Smooth muscle cell (in vitro differentiated cells): ENCODE measurements at regions not wholly inside any gene's neighbourhood (a gene's known extent, or its start where the extent isn't known, plus 50 kb on each side); places are given as distances from the start of the nearest gene placed in this dataset.

Source experiments
- DNase-seq: peaks from one replicate; lab custom pipeline; 2025; ENCODE audit not compliant: unreplicated experiment; lab: John Stamatoyannopoulos, UW
- H2AFZ ChIP-seq: fragments of 200-600 bp; sonication (generic); 2 replicates; pipeline ENCODE4 v1.6.0; 2016; ENCODE audit warnings: antibody characterized with exemption, low read depth, mild to moderate bottlenecking
- H3F3A ChIP-seq: fragments of 200-600 bp; sonication (generic); 2 replicates; pipeline ENCODE4 v1.6.0; 2017; ENCODE audit warnings: antibody characterized with exemption, low read depth
- H3K27ac ChIP-seq: fragments of 200-600 bp; sonication (generic); 2 replicates; pipeline ENCODE4 v1.5.1; 2016; ENCODE audit warnings: low read depth, mild to moderate bottlenecking
- H3K27me3 ChIP-seq: fragments of 200-600 bp; sonication (generic); 2 replicates; pipeline ENCODE4 v1.6.1; 2016; ENCODE audit warnings: low read depth, mild to moderate bottlenecking
- H3K36me3 ChIP-seq: fragments of 200-600 bp; sonication (generic); 2 replicates; pipeline ENCODE4 v1.5.1; 2016; ENCODE audit warnings: low read depth
- H3K4me1 ChIP-seq: fragments of 200-600 bp; sonication (generic); 2 replicates; pipeline ENCODE4 v1.5.1; 2016; ENCODE audit warnings: low read depth
- H3K4me2 ChIP-seq: fragments of 200-600 bp; sonication (generic); 2 replicates; pipeline ENCODE4 v1.6.0; 2016; ENCODE audit warnings: mild to moderate bottlenecking
- H3K4me3 ChIP-seq: fragments of 200-600 bp; sonication (generic); 2 replicates; pipeline ENCODE4 v1.5.1; 2016; ENCODE audit warnings: mild to moderate bottlenecking
- H3K79me2 ChIP-seq: fragments of 200-600 bp; sonication (generic); 2 replicates; pipeline ENCODE4 v1.6.0; 2016; ENCODE audit warnings: low read depth, mild to moderate bottlenecking
- H3K9ac ChIP-seq: fragments of 200-600 bp; sonication (generic); 2 replicates; pipeline ENCODE4 v1.6.0; 2016; ENCODE audit warnings: low read depth
- H3K9me3 ChIP-seq: fragments of 200-600 bp; sonication (generic); replicated peaks from 2 replicates; pipeline ENCODE4 v1.5.1; 2016; ENCODE audit warnings: low read depth
- H4K20me1 ChIP-seq: fragments of 200-600 bp; sonication (generic); 2 replicates; pipeline ENCODE4 v1.6.0; 2016; ENCODE audit warnings: low read depth
- WGBS: methylation state at CpG from one replicate; pipeline ENCODE4 v1.1.7; 2016; ENCODE audit warnings: low lambda C conversion rate; 5-methylcytosine and 5-hydroxymethylcytosine counted together
- TF ChIP-seq, protein P1 (sequence below): fragments of 200-600 bp; sonication (generic); IDR thresholded peaks from 2 replicates; pipeline ENCODE4 v1.5.1; 2017; ENCODE audit warnings: borderline replicate concordance, mild to moderate bottlenecking, antibody characterized with exemption; ENCODE audit not compliant: insufficient read depth, poor library complexity, severe bottlenecking

GRCh38 chr11:41532413-41532812, 73.0 kb upstream of the LRRC4C start:
- Histone ChIP-seq H3K79me2 (no peaks in the 10 kb centered on the region), H3K4me1 (no peaks in the 10 kb centered on the region), H3K4me3 (no peak overlapping the region), H3K9ac (no peak overlapping the region), H2AFZ (no peak overlapping the region), H3K27ac (no peak overlapping the region), H3K9me3 (no peaks in the 10 kb centered on the region), H3F3A (peaks cover 8% of the 10 kb centered on the region), H3K36me3 (no peaks in the 10 kb centered on the region), H4K20me1 (no peaks in the 10 kb centered on the region), H3K27me3 (peaks cover 27% of the 10 kb centered on the region), H3K4me2 (no peak overlapping the region)
- TF ChIP-seq, protein P1, sequence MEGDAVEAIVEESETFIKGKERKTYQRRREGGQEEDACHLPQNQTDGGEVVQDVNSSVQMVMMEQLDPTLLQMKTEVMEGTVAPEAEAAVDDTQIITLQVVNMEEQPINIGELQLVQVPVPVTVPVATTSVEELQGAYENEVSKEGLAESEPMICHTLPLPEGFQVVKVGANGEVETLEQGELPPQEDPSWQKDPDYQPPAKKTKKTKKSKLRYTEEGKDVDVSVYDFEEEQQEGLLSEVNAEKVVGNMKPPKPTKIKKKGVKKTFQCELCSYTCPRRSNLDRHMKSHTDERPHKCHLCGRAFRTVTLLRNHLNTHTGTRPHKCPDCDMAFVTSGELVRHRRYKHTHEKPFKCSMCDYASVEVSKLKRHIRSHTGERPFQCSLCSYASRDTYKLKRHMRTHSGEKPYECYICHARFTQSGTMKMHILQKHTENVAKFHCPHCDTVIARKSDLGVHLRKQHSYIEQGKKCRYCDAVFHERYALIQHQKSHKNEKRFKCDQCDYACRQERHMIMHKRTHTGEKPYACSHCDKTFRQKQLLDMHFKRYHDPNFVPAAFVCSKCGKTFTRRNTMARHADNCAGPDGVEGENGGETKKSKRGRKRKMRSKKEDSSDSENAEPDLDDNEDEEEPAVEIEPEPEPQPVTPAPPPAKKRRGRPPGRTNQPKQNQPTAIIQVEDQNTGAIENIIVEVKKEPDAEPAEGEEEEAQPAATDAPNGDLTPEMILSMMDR: no peak
- DNase-seq: no peak
- WGBS: 98% methylated on average over 7 of the region's 7 CpGs

GRCh38 chr11:41533761-41534160, 74.3 kb upstream of the LRRC4C start:
- Histone ChIP-seq H3K27me3 (peaks cover 25% of the 10 kb centered on the region), H3K9ac (no peak overlapping the region), H3F3A (peaks cover 8% of the 10 kb centered on the region), H4K20me1 (no peaks in the 10 kb centered on the region), H3K9me3 (no peaks in the 10 kb centered on the region), H2AFZ (no peak overlapping the region), H3K27ac (no peak overlapping the region), H3K4me3 (no peak overlapping the region), H3K4me1 (no peaks in the 10 kb centered on the region), H3K36me3 (no peaks in the 10 kb centered on the region), H3K4me2 (no peak overlapping the region), H3K79me2 (no peaks in the 10 kb centered on the region)
- TF ChIP-seq, protein P1: no peak
- WGBS: 33% methylated on average over 1 of the region's 1 CpG
- no peak for DNase-seq

DNA sequence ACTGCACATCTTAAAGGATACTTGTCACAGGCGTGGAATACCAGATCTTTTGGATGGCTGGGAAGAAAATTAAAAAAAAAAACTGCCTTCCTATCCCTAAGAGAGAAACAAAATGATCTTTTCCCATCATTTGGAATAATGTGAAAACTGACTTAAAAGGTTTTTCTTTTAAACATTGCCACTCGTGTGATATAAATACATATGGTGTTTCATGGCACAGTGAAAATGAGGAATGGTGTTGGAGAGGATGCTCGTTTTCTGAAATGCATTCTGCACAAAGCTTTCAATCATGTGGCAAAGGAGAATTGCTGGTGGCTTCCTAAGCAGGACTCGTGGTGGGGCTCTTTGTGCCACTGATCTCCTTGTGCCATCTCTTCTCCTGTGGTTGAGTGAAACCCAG, 74.9 kb upstream of the LRRC4C start:
- H3K27me3 ChIP-seq: peaks cover 25% of the 10 kb centered on the region
- no peaks in the 10 kb centered on the region for H3K79me2 ChIP-seq
- no peak overlapping the region for H3K4me2 ChIP-seq
- no peaks in the 10 kb centered on the region for H3K36me3 ChIP-seq
- peaks cover 8% of the 10 kb centered on the region for H3F3A ChIP-seq
- H3K4me3 ChIP-seq: no peak overlapping the region
- H3K9ac ChIP-seq: no peak overlapping the region
- no peaks in the 10 kb centered on the region for H4K20me1 ChIP-seq
- no peaks in the 10 kb centered on the region for H3K9me3 ChIP-seq
- TF ChIP-seq, protein P1: no peak
- DNase-seq: no peak
- H2AFZ ChIP-seq: no peak overlapping the region
- no peaks in the 10 kb centered on the region for H3K4me1 ChIP-seq
- no peak overlapping the region for H3K27ac ChIP-seq
- WGBS: 90% methylated on average over 4 of the region's 4 CpGs

- no peaks in the 10 kb centered on the region for H4K20me1 ChIP-seq
- TF ChIP-seq, protein P1: no peak
- no peak overlapping the region for H3K27ac ChIP-seq
- H3K79me2 ChIP-seq: no peaks in the 10 kb centered on the region
- H3K36me3 ChIP-seq: no peaks in the 10 kb centered on the region
- no peak overlapping the region for H2AFZ ChIP-seq
- 76% methylated on average over 2 of the region's 2 CpGs for WGBS
- H3K4me2 ChIP-seq: no peak overlapping the region
- DNase-seq: no peak
- H3K9ac ChIP-seq: no peak overlapping the region
- no peaks in the 10 kb centered on the region for H3K4me1 ChIP-seq
- no peak overlapping the region for H3K4me3 ChIP-seq
- peaks cover 24% of the 10 kb centered on the region for H3K27me3 ChIP-seq
- peaks cover 8% of the 10 kb centered on the region for H3F3A ChIP-seq
- H3K9me3 ChIP-seq: no peaks in the 10 kb centered on the region
Observed at GRCh38 chr11:41534861-41535260, 75.4 kb upstream of the LRRC4C start.
